GM21447 (cell line): ENCODE measurements at regions not wholly inside any gene's neighbourhood (a gene's known extent, or its start where the extent isn't known, plus 50 kb on each side); places are given as distances from the start of the nearest gene placed in this dataset.
"Not testable (repeated sequence)": the region's sequence is repeated elsewhere in the genome, so short reads cannot be mapped to it uniquely, and the experiment has no call there.

Source experiments
- ATAC-seq: cut with Tn5 transposase; IDR thresholded peaks from one replicate; pipeline ENCODE4 v1.9.1; 2021; ENCODE audit not compliant: unreplicated experiment

- ATAC-seq, result no peak
Observed at GRCh38 chr4:1561286-1561990, 122.7 kb downstream of the FAM53A start.

- no peak for ATAC-seq
Observed at GRCh38 chr4:1559896-1560650, 124.0 kb downstream of the FAM53A start.

DNA sequence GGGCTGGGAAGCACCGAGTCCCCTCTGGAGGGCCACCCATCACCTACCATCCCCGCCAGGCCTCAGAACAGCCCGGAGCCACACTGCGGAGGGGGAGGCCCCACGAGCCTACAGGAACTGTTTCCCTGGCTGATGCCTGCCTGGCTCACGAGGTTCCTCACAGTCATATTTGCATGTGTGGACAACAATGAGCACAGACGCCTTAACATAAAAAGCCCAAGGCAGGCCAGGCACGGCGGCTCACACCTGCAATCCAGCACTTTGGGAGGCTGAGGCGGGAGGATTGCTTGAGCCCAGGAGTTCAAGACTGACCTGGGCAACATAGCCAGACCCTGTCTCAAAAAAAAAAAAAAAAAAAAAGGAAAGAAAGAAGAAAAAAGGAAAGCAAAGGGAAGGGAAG is 125.9 kb downstream of the FAM53A start:
- no peak for ATAC-seq

DNA sequence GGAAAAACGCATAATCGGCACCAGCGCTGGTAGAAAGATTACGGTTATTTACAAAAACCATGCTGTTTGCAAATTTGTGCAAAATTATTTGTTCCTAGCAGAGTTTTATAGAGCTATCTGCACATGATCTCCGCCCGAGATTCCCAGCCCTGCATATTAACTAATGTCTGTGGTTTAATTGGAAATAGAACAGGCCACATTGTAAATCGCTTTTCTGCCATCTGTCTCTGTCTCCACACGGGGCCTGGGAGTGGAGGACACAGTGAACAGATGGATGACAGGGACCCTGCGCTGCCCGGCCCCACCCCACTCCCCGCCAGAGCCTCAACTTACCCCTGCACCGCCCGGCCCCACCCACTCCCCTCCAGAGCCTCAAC is 126.9 kb downstream of the FAM53A start:
- no peak for ATAC-seq

DNA sequence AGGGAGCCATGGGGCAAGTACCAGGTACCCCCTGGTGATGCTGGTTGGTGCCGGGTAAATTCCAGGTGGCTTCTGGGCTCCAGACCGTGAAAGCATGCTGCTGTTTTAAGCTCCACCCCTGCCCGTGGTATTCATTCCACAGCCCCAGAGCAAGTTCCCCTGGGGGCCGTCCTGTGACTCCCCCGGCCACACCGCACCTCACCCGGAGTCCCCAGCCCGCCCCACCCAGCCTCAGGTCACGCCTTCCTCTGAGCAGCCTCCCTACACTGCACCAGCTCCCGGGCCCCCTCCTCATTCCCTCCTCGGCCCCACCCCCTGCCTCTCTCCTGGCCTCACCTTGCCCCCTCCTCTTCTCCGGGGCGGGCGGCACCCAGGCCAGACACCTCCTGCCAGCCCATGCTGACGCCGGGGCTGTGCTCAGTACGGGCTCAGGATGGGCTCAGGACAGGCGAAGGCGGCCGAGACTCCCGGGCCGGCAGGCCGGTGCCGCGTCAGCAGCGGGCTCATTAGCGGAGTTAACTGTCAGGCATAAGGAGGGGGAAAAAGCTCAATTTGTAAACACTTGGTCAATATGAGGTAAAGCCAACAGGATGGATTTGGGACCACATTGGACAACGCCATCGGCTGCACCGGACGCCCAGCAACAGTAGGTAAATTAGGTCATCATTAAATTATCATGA is 127.4 kb downstream of the FAM53A start:
- ATAC-seq, result no peak

DNA sequence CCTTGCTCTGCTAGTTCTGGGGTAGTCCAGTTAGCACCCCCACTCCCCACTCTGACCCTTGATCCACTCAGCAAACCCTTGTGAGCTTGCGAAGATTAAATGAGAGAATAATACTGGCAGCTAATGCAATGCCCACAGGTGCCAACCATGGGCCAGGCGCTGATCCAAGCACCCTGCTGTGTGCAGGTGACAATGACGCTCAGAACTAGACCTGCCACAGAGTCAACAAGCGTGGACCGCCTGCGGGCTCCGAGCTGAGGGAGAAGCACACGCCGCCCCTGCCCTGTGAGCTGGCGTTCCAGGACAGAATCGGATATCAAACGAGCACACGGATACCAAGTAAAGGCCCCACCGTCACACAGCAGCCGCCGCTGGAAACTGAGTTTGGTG is 129.2 kb downstream of the FAM53A start:
- no peak for ATAC-seq

DNA sequence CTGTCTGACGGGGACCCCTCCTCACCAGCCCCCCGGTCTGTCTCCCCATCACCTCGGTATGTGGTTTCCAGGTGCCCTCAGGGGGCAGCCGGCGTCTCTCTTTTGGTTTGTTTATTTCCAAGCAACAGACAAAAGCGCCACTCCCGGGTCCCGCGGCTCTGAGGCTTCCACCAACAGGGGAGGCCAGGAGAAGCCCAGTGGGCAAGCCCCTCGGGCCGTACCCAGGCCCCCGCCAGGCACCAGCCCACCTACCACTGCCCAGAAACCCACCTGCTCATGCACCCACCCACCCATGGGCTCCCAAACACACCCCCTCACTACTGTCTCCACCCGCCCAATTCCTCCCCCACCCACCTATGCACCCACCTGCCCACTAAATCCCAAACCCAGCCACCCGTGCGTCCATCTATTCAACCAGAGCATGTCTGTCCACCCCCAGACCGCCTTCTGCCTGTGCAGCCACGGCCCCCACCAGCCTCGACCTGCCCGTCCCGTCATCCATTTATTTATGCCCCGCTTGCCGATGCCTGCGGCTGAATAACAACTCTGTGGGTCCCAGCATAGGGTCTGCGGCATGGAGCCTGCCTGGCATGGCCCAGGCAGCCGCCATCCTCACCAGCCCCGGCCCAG is 129.8 kb downstream of the FAM53A start:
- no peak for ATAC-seq

- no peak for ATAC-seq
Observed at GRCh38 chr4:1553365-1553764, 130.7 kb downstream of the FAM53A start.

- ATAC-seq, result no peak
Observed at GRCh38 chr4:1552451-1552850, 131.7 kb downstream of the FAM53A start.

DNA sequence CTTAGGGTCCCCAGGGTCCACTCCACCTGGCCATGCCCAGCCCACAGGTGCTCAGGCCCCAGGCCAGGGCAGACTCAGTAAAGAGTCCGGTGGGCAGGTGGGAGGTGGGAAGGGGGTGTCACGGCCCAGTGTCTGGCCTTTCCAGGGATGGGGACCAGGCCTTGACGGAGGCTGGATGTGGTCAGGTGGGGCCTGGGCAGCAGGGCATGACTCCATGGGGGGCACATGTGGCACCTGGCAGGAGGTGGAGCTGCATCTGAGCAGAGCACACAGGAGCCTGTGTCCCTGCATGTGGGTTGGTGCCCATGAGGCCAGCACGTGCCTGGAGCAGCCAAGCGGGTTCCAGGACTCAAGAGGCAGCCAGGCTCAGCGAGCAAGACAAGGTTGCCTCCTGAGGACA is 132.9 kb downstream of the FAM53A start:
- ATAC-seq, result no peak

DNA sequence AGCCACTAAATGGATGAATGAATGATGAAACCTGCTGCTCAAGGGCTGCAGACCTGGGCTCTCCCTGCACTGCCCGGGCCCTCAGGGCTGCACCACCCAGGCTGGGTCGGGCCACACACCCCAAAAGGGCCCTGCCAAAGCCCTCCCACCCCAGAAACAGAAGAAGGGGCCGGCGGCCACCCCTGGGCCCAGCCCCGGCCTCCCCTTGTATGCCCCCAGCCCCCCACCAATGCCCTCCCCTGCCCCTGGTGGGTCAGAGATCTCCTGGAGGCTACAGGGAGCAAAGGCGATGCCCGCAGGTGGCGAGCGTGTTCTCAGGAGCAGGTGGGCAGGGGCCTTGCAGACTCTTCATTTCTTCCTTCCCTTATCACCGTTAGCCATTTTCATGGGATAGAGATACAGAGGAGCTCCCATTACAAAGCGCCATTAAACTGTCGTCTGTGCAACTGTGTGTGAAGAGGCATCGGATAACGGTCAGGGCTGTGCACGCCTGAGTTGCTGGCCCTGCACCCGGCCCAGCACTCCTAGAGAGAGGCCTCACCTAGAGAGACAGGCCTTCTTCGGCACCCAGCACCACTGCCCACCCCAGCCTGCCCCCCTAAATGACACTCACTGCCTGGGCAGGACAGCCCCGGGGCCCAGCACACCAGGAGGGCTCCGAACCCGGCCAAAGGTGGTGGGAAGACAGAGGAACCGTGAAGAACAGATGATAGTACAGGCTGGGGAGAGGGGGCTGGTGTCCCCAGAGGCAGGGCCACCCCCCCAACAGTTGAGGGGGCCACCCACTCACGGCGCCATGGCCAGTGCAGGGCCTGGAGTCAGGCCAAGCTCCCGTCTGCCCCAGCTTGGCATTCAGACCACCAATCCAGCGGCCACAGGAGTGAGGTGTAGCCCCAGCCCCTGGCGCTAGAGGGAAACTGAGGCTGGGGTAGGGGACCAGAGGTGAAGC is 133.7 kb downstream of the FAM53A start:
- no peak for ATAC-seq

DNA sequence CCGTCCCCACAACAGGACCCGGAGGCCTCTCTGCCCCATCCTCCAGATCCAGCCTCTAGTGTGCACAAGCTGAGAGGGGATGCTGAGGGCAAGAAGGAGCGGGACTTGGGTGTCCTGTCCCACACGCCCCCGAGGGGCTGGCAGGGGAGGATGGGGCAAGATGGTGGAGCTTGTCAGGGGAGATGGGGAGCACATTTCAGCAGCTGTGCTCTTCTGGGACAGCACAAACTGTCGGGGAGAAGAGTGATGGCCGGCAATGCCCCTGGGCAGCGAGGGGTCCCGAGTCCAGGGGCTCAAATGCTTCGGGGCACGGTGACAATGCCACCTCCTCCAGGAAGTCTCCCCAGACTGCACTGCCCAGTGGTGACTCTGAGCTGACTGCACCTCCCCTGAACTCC is 134.5 kb downstream of the FAM53A start:
- ATAC-seq, result no peak

- not testable (repeated sequence) for ATAC-seq
Observed at GRCh38 chr4:1548827-1549637, 135.1 kb downstream of the FAM53A start.

- no peak for ATAC-seq
Observed at GRCh38 chr4:1547856-1548826, 136.0 kb downstream of the FAM53A start.

DNA sequence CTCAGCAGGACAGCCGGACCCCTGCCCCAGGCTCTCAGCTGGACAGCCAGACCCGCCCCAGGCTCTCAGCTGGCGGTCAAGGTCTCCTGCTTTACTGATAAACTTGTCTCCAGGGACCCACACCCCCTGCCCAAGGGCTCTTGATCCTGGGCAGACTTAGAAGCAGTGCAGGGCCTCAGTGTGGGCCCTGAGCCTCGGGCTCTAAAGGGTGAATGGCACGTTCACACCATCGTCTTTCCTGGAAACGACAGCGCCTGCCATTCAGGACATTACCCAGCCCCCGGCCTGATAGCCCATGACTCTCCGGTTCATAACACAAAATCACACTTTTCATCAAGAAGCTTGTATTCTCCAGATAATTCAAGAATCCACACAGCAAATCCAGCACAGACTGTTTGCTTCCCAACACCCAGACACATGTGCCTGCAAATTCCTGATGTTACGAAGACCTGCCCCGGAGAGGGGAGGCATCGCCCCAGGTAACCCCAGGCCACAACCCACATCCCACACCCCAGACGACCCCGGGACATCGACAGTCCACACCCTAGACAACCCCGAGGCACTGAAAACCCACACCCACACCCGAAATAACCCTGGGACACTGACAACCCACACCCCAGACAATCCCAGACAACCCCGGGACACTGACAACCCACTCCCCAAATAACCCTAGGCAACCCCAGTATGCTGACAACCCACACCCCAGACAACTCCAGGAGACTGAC is 136.8 kb downstream of the FAM53A start:
- no peak for ATAC-seq

DNA sequence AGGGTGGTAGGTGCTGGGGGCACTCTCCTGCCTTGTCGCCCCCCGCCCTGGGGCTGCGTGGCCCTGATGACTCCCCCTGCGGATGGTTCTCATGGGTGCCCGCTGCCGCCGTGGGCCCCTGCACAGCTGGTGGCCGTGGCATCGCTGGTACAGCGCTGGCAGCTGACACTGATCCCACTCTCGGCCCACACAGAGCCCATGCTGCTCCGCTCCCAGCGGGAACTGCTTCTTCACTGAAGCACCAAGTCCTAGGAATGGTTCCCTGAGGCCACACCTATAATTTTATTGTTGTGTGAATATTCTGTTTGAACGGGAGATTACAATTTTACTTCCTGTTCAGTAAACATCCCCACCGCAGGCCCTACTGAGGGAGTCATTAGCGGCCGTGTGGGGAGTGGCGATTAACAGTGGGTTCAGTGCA is 138.6 kb upstream of the NKX1-1 start:
- no peak for ATAC-seq

DNA sequence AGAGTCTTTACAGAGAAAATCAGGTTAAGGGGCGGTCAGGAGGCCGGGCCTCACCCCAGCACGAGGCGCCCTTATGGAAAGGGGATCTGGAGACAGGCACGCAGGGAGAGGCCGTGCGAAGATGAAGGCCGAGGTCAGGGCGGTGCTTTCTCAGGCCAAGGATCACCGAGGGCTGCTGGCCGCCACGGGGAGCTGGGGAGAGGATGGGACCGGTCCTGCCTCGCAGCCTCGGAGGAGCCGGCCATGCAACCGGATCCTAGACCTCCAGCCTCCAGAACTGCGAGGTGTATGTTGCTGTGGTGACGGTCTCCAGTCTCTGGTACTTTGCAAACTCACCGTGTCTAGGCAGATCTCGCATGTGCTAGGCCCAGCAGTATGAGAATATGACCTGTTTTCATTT is 138.2 kb upstream of the NKX1-1 start:
- not testable (repeated sequence) for ATAC-seq

DNA sequence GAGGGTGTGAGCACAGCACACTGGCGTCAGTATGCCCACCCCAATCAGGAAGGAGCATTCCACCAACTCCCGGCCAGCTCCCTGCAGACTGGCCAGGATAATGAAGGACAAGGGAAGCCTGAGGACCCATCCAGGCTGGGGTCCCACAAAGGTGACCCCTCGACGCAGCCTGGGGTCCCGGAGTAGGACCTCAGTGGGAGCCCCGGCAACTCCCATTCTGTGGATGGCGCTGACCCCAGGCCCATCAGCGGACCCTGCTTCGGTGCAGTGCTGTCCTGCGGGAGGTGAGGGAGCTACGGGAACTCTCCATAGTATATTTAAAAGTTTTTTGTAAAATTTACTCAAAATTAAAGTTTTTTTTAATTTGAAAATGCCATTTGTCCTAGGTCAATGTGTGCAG is 137.7 kb upstream of the NKX1-1 start:
- no peak for ATAC-seq
